ENCODE measurements at regions not wholly inside any gene's neighbourhood (a gene's known extent, or its start where the extent isn't known, plus 50 kb on each side); places are given as distances from the start of the nearest gene placed in this dataset.
"Not testable (repeated sequence)": the region's sequence is repeated elsewhere in the genome, so short reads cannot be mapped to it uniquely, and the experiment has no call there.

DNA sequence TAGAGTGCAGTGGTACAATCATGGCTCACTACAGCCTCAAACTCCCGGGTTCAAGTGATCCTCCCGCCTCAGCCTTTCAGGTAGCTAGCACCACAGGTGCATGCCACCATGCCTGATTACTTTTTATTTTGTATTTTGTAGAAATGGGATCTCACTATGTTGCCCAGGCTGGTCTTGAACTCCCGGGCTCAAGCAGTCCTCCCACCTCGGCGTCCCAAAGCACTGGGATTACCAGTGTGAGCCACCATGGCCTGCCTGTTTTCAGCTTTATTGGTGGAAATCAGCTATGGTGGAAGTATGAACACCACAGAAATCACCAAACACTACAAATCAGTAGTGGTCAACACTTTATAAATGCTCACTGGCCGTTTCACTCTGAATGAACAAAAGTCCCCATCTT lies 299.9 kb upstream of the LYZL1 start:
- no peak for DNase-seq (ENCODE audit: low read depth in 2 of 2)

DNA sequence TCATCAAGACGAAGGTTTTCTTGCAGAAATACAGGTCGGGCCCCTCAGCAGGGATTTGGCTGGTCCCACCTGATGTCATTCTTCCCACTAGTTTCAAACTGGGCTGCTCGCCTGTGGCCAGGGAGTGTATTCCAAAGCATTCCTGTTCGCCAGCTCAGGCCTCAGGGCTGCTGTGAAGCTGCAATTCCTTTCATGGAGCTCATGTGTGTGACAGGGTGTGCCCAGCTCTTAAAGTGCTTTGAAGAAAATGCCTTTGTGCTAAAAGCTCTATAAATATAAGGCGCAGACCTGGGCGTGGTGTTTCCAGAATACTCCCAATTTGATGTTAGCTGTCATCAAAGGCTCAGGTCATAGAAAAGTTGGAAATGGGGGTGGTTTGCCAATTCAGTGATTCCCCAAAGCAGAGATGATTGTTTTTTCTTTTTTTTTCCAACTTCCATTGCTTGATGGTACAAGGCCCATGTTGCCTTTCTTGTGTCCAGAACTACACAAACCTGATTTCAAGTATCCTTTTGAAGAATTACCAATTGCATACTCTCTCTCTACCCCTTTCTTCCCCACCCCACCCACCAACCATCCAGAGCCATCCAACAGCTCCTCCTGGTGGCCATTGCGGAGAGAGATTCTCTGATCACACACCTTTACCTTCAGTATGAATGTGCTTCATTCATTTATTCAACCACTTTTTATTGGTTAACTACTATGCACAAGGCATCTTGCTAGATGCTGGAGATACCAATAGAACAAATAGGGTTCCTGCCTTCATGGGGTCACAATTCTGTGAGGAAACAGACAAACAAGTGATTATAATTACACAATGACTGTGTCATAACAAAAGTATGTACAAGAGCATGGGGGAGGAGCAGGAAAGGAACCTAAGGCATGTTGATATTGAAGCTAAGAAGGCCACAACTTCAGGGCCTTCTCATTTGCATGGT lies 297.3 kb upstream of the LYZL1 start:
- peak; percentile 2 to 5 for DNase-seq (ENCODE audit: low read depth in 2 of 2)

DNA sequence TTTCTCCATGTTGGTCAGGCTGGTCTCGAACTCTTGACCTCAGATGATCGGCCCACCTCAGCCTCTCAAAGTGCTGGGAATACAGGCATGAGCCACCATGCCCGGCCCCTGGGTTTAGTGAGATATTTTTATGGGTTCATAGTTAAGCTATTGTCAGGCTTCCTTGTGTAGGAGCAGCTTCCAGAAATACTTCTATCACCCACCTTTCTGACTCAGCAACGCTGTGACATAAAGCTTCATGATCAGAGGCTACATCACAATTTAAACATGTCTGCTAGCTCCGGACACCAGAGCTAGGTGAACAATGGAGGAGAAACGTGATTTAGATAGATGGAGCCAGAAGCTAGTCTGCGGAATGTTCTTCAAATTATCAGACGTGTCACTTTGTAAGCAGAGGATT lies 295.8 kb upstream of the LYZL1 start:
- DNase-seq (ENCODE audit: low read depth in 2 of 2), result no peak

DNA sequence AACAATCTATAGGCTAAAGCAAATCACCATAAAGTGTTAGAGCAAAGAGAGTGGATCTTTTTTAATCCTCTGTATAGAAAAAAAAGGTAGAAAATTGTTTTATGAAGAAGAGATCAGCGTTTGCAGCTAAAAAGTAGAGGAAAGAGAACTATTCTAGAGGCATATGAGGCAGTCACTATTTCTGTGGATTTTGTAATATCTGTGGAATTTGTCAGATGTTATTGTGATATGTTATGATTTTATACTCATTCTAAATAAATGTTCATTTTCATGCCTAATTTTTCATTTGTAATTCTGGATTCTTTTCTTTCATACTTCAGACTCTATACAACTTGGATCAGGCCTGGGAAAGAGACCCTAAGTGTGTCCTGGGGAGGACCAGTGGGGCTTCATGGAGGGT lies 295.0 kb upstream of the LYZL1 start:
- DNase-seq (ENCODE audit: low read depth in 2 of 2), result no peak

DNA sequence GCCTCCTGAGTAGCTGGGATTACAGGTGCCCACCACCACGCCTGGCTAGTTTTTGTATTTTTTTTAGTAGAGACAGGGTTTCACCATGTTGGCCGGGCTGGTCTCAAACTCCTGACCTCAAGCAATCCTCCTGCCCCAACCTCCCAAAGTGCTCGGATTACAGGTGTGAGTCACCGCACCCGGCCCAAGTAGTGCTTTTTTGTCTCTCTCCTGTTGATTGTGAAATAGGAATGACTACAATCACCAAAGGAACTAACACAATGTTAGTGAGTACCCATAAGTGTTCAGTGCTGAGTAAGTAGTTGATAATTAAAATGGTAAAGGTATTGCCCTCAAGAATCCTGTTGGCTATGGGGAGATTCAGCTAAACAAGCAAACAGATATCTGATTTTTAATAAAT lies 294.1 kb upstream of the LYZL1 start:
- not testable (repeated sequence) for DNase-seq (ENCODE audit: low read depth in 2 of 2)

DNA sequence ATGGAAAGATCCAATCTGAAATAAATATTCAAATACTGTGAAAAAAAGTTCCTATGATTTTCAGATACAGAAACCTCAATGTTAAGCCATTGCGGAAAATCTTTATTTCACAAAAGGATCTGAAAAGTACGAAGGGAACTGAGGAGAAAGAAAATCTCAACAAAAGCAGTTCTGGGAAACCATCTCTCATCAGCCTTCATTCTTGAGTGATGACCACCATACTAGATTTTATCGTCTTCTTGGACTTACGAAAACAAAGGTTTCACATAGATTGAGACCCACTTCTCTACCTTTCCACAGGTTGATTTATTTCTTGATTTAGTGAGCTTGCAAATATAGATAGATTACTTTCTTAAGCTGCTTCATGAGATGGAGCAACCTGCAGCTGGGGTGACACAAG lies 293.4 kb upstream of the LYZL1 start:
- no peak for DNase-seq (ENCODE audit: low read depth in 2 of 2)

DNA sequence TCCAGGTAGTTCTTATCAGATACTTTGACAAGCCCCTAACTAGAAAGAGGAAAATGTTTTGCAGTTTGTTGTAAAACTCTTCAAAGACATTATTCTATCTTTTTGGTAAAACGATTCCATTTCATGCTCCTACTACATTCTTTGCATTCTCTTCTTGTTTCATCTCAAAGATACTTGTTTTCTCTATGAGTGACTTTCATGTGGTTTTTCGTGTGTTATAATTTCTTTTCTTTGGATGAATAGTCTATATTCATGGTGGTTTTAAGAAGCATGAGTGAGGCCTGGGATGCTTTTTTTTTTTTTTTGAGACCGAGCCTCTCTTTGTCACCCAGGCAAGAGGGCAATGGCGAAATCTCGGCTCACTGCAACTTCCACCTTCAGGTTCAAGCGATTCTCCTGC lies 292.5 kb upstream of the LYZL1 start:
- no peak for DNase-seq (ENCODE audit: low read depth in 2 of 2)

DNA sequence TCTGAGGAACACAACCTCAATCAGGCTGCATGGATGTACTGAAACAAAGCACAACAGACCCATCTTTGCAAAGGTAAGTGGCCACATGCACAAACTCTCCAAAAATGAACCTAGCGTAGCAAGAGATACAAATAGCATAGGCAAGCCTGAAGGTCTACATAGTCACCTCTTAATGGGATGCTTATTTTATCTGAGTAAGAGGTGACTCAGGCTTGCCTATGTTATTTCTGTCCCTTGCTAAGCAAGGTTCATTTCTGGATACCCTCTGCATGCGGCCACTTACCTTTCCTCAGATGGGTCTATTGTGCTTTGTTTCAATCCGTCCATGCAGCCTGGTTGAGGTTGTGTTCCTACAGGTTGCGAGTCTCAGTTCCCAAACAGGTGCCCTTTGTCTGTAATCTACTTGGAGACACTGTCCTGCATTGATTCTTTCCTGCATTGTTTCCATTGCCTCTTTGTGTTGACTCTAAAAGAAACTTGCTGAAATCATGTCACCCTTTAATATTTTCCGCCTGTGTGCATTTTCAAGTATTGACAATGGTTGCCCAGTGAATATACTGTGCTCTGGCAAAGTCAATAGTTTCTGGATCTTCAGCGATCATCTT lies 291.8 kb upstream of the LYZL1 start:
- DNase-seq (ENCODE audit: low read depth in 2 of 2), result no peak

DNA sequence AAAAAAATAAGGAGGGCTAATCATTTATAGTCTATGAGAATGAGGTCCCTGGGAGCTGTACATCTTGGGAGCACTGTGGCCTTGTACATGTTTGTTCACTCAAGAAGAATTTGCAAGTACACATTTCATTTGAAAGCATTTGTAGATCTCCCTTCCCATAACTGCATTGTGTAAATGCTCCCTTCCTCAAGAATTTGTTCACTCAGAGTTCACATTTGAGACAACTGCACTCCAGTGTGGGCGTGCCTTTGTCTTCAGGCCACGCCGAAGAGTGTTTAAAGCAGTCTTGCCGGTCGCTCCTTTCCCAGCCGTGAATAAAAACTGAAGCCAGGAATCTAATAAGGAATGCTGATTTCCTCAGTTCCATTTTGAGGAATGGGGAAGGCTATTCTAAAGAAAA lies 291.1 kb upstream of the LYZL1 start:
- no peak for DNase-seq (ENCODE audit: low read depth in 2 of 2)

DNA sequence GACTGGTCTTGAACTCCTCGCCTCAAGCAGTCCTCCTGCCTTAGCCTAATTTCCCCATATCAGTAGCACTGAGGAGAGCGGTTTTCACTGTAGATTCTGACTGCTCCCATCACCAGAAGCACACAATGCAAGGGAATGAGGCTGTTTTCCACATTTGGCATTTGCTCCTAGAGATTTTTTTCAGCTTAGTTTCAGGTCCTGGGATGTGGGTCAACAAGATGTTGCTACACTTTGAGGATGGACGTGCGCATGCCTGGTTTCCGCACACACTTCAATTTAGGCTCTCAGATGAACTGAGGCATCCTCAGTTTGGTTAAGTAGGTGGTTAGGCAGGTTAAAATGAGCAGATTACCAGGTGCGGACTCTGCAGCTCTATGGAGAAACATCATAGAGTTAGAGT lies 287.1 kb upstream of the LYZL1 start:
- DNase-seq (ENCODE audit: low read depth in 2 of 2), result no peak

DNA sequence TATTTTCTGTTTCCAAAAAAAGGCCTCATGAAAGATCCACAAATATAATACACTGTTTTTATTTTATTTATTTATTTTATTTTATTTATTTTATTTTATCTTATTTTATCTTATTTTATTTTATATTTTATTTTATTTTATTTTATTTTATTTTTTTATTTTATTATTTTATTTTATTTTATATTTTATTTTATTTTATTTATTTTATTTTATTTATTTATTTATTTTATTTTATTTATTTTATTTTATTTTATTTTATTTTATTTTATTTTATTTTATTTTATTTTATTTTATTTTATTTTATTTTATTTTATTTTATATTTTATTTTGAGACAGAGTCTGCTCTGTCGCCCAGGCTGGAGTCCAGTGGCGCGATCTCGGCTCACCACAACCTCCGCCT lies 285.9 kb upstream of the LYZL1 start:
- DNase-seq (ENCODE audit: low read depth in 2 of 2), result not testable (repeated sequence)

DNA sequence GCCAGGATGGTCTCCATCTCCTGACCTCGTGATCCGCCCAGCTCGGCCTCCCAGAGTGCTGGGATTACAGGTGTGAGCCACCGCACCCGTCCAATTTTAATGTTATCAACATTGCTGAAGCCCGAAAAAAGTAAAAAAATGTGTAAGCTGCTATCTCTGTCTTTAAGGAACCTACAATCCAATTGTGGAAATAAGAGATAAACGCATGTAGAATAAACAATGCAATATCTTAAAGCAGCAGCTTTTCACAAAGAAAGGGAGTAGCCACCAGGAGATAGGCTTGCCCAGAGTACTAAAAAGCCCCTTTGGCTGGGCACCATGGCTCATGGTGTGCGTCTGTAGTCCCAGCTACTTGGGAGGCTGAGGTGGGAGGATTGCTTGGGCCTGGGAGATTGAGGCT lies 282.9 kb upstream of the LYZL1 start:
- DNase-seq (ENCODE audit: low read depth in 2 of 2), result no peak

DNA sequence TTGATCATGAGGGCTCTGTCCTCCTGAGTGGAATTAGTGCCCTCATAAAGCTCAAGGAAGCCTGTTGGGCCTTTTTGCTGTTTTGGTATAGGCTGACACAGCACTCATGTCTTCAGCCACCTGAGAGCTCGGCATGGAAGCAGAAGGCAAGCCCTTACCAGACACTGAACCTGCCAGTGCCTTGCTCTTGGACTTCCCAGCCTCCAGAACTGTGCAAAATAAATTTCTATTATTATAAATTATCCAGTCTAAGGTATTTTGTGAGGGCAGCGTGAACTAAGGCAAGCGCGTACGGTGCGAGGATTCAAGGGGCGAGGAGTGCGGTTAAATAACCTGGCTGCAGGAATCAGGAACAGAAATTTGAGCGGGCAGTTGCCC lies 281.5 kb upstream of the LYZL1 start:
- DNase-seq (ENCODE audit: low read depth in 2 of 2), result no peak

DNA sequence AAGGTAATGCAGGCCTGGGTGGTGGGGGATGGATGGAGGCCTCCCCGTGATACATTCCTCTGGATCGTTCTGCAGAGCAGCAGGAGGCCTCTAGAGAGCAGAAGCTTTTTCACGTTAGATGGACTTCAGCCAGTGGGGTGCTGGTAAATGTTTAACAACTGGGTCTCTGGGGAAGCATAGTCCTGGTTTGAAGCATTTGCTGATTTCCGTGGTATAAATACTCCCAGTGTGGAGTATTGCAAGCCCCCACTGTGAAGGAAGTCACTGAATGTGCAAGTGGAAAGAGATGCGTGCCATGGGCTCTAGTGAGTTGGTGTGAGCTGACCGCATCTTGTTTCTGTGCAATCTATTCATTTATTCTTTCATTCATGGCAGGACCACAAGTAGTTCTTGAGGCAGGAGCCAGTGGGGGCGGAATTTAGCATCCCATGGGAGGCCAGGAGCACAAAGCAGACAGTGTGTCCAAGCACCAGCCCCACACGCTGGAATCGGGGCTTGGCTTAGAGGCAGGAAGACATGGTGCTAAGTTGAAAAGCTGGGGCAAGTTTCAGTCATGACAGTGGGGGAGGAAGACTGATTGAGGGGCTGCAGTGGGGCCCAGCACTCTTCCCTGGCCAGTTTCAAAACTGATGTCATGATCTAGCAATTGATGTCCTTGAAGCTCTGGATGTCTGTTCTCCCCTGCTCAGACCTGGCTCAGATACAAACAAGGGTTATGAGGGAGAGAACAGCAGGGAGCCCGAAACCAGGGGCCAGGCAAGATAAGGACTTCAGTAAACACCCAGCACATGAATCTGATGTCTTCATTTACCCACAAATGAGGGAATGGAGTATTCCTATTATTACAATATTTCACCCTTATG lies 280.9 kb upstream of the LYZL1 start:
- DNase-seq (ENCODE audit: low read depth in 2 of 2), result no peak

DNA sequence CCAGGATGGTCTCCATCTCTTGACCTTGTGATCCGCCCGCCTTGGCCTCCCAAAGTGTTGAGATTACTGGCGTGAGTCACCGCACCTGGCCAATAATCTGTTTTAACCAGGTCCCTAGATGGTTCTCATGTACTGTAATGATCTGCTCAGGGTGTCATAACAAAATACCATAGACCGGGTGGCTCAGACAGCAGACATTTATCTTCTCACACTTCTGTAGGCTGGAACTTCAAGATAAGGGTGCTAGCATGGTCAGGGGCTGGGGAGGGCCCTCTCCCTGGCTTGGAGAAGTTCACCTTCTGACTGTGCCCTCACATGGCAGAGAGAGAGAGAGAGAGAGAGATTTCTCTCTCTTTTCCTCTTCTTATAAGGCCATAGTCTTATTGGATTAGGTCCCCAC lies 279.4 kb upstream of the LYZL1 start:
- DNase-seq (ENCODE audit: low read depth in 2 of 2), result no peak

DNA sequence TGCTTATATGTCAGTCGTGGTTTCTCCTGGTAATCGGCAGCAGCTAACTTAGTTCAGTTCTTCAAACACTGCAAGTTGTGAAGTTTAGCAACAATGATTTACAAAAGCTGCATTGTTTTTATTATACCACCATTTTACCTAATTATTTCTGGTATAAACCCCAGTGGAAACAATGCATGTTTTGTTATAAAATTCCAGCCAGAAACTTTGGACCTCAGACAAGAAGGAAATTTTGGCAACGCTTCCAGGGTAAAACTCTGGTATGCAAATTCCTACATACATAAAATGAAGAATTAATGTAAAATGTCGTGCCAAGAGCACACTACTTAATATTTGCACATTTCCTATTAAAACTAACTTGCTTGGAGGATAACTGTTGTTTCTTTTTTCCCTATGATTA lies 277.4 kb upstream of the LYZL1 start:
- no peak for DNase-seq (ENCODE audit: low read depth in 2 of 2)

DNA sequence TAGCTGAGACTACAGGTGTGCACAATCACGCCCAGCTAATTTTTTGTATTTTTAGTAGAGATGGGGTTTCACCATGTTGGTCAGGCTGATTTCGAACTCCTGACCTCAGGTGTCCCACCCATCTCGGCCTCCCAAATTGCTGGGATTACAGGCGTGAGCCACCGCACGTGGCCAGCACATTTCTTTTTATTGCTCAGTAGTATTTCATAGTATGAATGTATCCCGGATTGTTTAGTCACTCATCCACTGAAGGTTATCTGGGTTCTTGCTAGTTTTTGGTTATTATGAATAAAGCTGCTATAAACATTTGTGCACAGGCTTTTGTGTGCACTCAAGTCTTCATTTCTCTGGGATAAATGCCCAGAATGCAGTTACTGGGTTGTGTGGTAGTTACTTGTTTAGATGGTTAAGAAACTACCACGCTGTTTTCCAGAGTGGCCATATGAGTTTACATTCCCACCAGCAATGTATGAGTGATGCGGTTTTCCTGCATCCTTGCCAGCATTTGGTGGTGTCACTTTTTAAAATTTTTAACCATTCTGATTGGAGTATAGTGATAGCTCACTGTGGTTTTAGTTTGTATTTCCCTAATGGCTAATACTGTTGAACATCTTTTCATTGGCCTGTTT lies 275.8 kb upstream of the LYZL1 start:
- DNase-seq (ENCODE audit: low read depth in 2 of 2), result no peak

DNA sequence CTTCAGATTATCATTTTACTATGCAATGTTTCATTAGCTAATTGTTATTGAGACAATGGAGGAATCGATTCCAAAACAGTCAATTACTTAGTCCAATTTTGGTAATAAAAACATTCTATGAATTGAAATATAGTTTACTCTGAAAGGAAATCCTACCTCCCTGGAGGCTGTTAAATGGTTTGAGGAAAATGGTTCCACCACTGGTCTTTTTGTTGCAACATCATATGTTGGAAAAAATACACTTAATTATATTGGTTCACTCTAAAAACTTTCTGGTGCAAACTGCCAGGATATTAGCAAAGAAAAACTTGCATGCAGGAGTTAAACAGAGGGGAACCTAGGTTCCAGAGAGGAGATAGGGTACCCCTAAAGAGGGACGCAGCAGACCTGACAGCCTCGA lies 267.3 kb upstream of the LYZL1 start:
- no peak for DNase-seq (ENCODE audit: low read depth in 2 of 2)

DNA sequence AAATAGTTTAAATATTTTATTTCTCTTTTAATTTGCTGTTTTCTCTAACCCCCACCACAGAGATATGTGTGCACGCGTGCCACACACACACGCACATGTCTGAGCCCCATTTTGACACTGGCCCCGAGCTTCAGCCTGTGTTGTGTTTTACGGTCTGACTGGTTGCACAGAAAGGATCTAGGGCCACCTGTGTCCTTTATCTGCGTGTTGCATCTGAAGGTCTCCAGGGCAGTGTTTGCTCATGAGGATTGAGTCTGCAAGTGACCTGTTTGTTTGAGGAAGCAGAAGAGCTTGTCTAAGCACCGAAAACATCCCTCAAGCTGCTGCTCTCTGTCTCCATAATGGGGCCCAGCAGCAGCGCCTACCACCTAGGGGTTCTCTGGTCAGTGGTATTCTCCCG lies 266.4 kb upstream of the LYZL1 start:
- DNase-seq (ENCODE audit: low read depth in 2 of 2), result no peak

DNA sequence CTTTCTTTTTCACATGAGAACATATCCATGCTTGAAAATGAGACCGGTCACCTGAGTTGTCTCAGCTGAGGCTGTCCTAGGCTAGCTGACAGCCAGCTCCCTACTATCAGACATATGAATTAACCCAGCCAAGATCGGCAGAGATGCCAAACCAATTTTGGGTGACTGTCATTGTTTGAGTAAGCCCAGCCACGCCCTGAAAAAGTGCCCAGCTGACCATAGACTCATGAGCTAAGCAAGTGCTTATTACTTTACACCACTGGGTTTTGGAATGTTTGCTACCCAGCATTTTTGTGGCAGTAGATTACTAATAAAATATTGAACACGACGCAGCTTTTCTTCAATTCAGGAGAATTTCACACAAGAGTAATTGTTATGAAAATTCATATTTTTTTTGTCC lies 265.2 kb upstream of the LYZL1 start:
- DNase-seq (ENCODE audit: low read depth in 2 of 2), result no peak

DNA sequence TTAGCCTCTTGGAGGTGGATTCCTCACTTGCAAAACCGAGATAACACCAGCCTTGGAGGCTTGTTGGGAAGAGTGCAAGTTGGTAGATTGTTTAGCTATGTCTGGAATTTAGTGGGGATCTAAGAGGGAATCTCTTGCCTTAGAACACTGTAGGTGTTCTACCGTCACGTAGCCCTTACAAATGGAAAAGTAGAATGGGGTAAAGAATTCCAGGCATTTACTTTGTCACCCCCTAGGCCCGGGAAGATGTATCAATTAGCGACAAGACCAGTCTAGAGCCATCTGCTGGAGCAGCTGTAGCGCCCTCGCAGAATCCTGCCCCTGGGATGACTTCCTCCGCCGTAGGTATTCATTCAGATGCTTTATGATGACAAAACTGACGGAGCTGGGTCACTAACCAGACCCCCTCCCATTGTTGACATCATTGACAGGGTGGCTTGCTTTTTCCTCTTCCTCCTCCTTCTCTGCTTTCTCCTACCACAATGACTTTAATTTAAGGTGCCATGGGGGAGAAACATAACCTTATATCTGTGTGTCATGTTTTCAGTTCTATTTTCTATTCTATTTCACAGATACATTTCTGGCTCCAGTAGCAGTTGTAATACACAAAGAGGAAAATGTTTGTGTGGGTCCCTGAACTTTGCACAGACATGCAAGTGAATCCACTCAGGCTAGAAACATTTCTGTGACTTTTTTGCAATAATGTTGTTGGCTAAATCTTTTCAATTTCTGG lies 262.6 kb upstream of the LYZL1 start:
- DNase-seq (ENCODE audit: low read depth in 2 of 2), result no peak

Measured in stimulated activated CD8-positive, alpha-beta memory T cell treated with anti-CD3 and anti-CD28 coated beads, Interleukin-7, amount 100 ng/mL, for 4 hours (primary cell).